GM18519 (cell line): ENCODE measurements at regions not wholly inside any gene's neighbourhood (a gene's known extent, or its start where the extent isn't known, plus 50 kb on each side); places are given as distances from the start of the nearest gene placed in this dataset.
"Not testable (repeated sequence)": the region's sequence is repeated elsewhere in the genome, so short reads cannot be mapped to it uniquely, and the experiment has no call there.

Experiments
- ATAC-seq: cut with Tn5 transposase; IDR thresholded peaks from one replicate; pipeline ENCODE4 v1.9.1; 2021; ENCODE audit warnings: mild to moderate bottlenecking, moderate library complexity; ENCODE audit not compliant: unreplicated experiment, low FRiP score

- ATAC-seq: no peak
Observed at GRCh38 chr7:67463316-67463715, 466.7 kb downstream of the TYW1 start.

- ATAC-seq: no peak
Observed at GRCh38 chr7:67463983-67464382, 467.4 kb downstream of the TYW1 start.

GRCh38 chr7:67466109-67466508, 469.5 kb downstream of the TYW1 start:
- no peak for ATAC-seq

GRCh38 chr7:67470256-67470751, 473.7 kb downstream of the TYW1 start:
- ATAC-seq: no peak

- ATAC-seq: no peak
Observed at GRCh38 chr7:67475293-67475692, 478.7 kb downstream of the TYW1 start.

- no peak for ATAC-seq
Observed at GRCh38 chr7:67478066-67478465, 481.4 kb downstream of the TYW1 start.

- ATAC-seq: no peak
Observed at GRCh38 chr7:67484244-67484751, 487.7 kb downstream of the TYW1 start.

- ATAC-seq: no peak
Observed at GRCh38 chr7:67486401-67486800, 489.8 kb downstream of the TYW1 start.

GRCh38 chr7:67487316-67487715, 490.7 kb downstream of the TYW1 start:
- ATAC-seq: no peak

GRCh38 chr7:67489881-67490280, 493.2 kb downstream of the TYW1 start:
- ATAC-seq: no peak

- no peak for ATAC-seq
Observed at GRCh38 chr7:67493366-67493765, 496.7 kb downstream of the TYW1 start.

GRCh38 chr7:67496589-67496988, 500.0 kb downstream of the TYW1 start:
- no peak for ATAC-seq

GRCh38 chr7:67497914-67498313, 501.3 kb downstream of the TYW1 start:
- ATAC-seq: not testable (repeated sequence)

- ATAC-seq: no peak
Observed at GRCh38 chr7:67502929-67503328, 506.3 kb downstream of the TYW1 start.

GRCh38 chr7:67505449-67505848, 508.8 kb downstream of the TYW1 start:
- ATAC-seq: no peak

GRCh38 chr7:67512481-67512880, 515.8 kb downstream of the TYW1 start:
- ATAC-seq: no peak

- no peak for ATAC-seq
Observed at GRCh38 chr7:67518580-67518979, 521.9 kb downstream of the TYW1 start.

GRCh38 chr7:67519171-67519570, 522.5 kb downstream of the TYW1 start:
- no peak for ATAC-seq

- no peak for ATAC-seq
Observed at GRCh38 chr7:67522504-67522903, 525.9 kb downstream of the TYW1 start.

GRCh38 chr7:67523713-67524112, 527.1 kb downstream of the TYW1 start:
- no peak for ATAC-seq

GRCh38 chr7:67525588-67525987, 529.0 kb downstream of the TYW1 start:
- ATAC-seq: no peak

GRCh38 chr7:67535241-67535989, 538.8 kb downstream of the TYW1 start:
- no peak for ATAC-seq
